Activated CD4-positive, alpha-beta T cell treated with anti-CD3 and anti-CD28 coated beads, Interleukin-2, amount 50 U/mL, for 24 hours (primary cell): ENCODE measurements at regions not wholly inside any gene's neighbourhood (a gene's known extent, or its start where the extent isn't known, plus 50 kb on each side); places are given as distances from the start of the nearest gene placed in this dataset.
"Not testable (repeated sequence)": the region's sequence is repeated elsewhere in the genome, so short reads cannot be mapped to it uniquely, and the experiment has no call there.

ENCODE experiments used
- DNase-seq, 2 donors: peaks; one replicate each; pipeline ENCODE4 v3.0.0-alpha.2; 2020; ENCODE audit warnings: low read depth in 1 of 2, low spot score in 1 of 2

DNA sequence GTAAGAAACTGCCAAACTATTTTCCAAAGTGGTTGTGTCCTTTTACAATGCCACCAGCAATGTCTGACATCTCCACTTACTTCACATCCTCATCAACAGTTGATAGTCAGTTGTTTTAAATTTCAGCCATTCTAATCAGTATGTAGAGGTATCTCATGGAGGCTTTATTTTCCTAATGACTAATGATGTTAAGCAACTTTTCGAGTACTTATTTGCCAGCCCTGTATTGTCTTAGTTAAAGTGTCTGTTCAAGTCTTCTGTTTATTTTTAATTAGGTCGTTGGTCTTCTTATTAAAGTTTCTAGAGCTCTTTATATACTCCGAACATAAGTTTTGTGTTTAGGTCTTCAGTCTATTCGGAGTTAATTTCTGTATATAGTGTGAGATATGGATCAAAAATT, 54.9 kb upstream of the NBPF12 start:
- not testable (repeated sequence) for DNase-seq

DNA sequence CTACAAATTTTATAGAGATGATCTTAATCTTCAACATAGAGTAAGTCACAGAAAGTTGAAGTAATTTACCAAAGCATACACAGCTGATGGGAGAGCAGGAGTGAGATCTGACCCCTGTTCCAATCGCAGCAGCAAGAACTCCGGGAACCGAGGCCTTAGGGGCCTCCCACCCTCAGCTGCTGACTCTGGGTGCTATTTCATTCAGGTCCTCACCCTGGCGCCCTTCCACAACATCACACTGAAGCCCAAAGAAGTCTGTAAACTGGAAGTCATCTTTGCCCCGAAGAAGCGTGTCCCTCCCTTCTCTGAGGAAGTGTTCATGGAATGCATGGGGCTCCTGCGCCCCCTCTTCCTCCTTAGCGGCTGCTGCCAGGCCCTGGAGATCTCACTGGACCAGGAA, 57.0 kb upstream of the NBPF12 start:
- DNase-seq: not testable (repeated sequence)

DNA sequence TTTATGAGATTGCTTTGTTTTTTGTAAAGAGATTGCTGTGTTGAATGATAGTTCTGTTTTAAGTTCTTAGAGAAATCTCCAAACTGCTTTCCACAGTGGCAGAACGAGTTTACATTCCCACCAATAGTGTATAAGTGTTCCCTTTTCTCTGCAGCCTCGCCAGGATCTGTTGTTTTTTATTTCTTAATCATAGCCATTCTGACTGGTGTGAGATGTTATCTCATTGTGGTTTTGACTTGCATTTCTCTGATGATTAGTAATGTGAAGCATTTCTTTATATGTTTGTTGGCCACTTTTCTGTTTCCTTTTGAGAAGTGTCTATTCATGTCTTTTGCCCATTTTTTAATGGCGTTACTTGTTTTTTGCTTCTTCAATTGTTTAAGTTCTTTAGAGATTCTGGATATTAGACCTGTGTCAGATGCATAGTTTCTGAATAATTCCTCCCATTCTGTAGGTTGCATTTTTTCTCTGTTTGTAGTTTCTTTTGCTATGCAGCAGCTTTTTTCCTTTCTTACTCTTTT, 74.3 kb upstream of the NBPF12 start:
- not testable (repeated sequence) for DNase-seq

DNA sequence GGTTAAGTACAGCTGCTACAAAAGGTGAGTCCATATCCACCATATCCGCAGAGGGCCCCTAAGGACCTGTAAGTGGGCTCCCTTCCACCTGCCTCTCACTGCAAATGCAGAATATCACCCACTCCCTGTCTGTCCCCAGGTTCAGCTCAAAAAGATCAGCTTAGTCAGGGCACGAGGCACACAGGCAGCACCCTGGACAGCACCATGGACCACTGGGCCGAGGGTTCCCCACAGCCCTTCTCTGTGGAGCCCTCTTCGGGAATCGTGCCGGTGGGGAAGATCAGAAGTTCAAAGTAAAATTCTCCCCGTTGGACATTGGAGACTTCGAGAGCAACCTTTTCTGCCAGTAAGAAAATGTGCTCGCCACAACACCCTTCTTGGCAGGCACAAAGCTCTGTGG, 85.0 kb upstream of the NBPF12 start:
- DNase-seq: not testable (repeated sequence)

DNA sequence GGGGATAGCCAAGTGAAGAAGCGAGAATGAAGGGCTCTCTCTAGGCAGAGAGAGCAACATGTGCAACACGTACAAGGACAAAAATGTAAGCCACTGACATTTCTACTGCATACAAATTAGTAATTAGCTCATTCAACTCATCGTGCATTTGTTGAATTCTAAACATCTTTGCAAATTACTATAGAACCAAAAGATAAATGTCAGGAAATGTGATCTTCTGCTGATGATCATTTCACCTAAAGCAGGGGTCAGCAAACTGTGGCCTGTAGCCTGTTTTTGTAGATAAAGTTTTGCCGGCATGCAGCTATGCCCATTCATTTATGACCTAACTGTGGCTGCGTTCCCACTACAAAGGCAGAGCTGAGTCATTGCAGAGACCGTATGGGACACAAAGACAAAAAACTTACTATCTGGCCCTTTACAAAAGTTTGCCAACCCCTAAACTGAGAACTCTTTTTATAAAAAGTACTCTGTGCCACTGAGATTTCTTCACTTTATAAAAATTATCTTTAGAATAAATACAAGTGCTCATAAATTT, 87.7 kb upstream of the NBPF12 start:
- DNase-seq: not testable (repeated sequence)

DNA sequence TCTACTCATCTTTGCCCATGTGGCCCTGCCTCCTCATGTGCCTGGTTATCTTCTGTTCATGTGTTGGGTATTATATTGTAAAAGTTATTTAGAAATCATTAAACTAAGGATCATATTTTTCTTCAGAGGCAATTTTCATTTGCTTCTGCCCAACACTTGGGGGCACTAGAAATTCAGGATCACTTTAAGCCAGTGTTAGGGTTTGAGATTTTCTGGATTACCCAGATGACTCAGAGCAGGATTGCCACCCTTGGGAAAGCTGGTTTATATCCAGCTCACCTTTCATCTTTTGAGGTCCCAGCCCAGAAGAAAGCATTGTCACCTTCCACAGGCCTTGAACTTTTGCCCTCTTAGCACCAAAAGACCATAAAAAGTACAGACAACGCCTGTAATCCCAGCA, 99.4 kb upstream of the NBPF12 start:
- DNase-seq: not testable (repeated sequence)

DNA sequence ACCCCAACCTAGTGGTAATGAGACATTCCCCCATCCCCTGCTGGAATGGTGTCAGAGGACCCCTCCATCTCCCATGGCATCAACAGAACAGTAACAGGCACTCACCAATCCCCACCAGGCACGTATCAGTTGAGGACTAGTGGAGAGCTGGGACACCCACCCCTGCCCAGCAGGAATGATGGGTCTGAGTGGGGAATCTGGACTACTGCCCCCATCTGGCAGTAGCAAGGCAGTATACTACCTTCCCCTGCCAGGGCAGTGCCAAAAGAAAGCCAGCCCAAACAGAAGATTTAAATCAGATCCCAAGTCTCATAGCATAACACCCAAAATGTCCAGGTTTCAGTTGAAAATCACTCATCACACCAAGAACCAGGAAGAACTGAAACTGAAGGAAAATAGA, 111.2 kb upstream of the NBPF12 start:
- not testable (repeated sequence) for DNase-seq

DNA sequence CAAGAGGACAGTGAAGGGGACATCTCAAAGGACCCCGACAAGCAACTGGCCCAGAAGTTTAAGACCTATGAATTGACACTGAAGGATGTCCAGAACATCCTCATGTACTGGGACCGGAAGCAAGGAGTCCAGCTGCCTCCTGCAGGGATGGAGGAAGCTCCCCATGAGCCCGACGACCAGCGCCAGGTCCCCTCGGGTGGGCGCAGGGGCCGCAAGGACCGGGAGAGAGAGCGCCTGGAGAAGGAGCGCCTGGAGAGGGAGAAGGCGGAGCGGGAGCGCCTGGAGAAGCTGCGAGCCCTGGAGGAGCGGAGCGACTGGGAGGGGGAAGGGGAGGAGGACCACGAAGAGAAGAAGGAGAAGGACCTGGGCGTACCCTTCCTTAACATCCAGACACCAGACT, 143.9 kb upstream of the NBPF12 start:
- not testable (repeated sequence) for DNase-seq

DNA sequence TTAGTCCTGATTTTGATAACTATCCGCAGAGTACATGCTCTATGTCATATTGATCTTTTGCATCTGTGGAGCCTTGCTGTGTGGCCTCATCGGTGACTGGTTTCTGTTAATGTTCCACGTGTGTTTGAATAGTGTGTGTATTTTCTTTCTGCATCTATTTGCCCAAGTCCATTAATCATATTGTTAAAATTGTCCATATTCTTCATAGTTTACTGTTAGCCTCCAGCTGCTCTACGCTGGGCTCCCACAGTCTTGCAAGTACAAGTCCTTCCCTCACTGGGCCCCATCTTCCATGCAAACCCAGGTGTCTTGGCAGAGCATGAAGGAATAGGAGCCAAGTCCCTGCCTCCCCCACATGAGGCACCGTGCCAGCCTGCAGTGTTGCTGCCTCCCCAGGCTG, 145.4 kb upstream of the NBPF12 start:
- DNase-seq: not testable (repeated sequence)

DNA sequence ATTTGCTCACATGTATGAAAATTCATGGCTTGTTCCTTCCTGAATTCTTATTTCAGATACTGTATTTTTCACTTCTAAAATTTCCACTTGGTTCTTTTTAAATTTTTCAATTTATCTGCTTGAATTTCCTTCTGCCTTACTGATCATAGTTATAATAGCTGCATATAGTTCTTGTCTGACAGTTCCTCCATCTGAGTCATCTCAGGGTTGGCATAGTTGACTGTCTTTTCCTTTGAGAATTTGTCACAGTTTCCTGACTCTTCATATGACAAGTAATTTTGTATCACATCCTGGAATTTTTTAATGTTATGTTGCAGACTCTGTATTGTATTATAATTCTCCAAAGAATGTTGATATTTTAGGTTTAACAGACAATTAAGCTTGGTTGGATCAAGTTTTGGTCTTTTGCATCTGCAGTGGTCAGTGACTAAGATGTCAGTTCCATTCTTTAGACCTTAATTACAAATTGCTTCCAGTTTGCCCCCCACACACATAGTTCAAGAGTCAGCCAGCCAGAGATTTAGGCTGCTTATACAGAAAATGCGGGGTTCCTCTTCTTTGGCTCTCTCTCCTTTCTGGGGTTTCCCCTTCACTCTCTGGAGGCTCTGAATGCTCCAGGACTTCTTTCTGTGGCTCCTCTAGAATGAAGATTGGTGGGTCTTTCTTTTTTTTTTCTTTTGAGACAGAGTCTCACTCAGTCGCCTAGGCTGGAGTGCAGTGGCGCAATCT, 153.7 kb upstream of the NBPF12 start:
- DNase-seq: not testable (repeated sequence)

DNA sequence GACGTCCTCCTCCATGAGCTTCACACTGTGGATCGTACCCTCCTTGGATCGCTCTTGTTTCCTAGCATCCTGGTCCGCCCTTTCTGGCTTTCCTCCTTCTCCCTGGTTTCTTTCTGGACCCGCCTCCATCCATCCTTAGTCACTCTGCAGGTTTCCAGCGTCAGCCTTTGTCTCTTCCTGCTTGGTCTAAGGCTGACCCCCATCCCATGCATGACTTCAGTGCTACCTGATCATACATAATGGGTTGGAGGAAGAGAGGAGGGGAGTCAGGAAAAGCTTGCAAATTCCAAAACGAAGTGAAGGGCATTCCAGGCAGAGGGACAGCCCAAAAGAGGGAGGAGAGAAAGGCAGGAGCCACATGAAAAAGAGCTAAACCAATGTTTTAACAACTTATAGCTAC, 156.9 kb upstream of the NBPF12 start:
- DNase-seq: not testable (repeated sequence)

DNA sequence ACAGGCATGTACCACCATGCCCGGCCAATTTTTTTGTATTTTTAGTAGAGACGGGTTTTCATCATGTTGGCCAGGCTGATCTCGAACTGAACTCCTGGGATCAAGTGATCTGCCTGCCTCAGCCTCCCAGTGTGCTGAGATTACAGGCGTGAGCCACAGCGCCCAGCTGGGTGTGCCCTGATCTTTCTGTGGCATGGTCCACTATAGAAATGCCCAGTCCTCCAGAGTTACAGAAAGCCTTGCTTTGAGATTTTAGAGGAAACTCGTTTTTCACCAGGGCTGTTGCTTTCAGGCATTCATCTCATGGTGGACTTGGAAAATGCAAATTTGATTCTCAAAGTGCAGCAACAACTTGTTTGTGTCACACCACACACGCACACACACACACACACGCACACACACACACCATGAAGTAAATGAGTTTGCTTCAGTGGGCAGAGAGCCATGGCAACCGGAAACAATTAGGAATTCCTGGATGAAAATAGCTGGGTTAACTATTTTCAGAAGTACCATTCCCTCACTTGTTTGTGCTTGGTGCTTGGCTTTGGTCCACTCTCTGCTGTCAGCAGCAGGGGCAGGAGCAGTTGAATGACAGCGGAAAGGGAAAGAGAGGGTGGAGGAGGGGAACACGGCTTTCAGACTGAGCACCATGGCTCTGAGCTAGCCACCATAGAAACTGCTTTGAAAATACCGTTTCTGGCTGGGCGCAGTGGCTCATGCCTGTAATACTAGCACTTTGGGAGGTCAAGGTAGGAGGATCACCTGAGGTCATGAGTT, 160.1 kb upstream of the NBPF12 start:
- not testable (repeated sequence) for DNase-seq

DNA sequence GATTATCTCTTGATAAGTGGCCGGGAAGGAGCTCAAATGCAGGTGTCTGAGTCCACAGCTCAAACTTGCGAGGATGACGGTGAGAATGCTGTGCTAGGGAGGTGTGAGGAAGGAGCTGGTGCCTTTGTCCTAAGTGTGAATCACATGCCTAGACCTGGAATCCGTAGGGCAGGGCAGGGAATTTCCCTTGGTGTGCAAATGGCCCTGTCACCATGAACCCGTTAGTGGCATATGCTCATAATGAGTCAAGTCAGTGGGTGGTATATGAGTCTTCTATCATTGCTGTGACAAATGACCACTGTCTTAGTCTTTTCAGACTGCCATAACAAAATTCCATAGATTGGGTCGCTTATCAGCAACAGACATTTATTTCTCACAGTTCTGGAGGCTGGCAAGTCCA, 163.1 kb upstream of the NBPF12 start:
- DNase-seq: not testable (repeated sequence)

DNA sequence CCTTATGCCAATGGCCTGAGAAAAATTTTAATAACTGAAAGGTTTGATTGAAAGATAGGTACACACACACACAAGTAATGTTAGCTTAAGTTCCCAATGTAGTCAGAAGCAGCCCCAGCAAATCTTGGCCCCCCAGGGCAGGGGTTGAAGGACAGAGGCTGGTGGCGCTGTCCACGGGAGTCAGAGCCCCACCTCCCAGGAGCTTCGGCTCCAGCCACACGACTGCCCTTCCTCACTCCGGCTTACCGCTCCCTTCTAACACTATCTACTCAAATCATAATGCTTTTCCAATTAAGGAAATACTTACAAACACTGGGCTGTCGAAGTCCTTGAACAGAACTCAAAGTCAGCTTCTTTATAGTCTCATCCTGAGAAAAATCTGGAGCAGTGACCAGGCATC, 163.9 kb upstream of the NBPF12 start:
- not testable (repeated sequence) for DNase-seq

DNA sequence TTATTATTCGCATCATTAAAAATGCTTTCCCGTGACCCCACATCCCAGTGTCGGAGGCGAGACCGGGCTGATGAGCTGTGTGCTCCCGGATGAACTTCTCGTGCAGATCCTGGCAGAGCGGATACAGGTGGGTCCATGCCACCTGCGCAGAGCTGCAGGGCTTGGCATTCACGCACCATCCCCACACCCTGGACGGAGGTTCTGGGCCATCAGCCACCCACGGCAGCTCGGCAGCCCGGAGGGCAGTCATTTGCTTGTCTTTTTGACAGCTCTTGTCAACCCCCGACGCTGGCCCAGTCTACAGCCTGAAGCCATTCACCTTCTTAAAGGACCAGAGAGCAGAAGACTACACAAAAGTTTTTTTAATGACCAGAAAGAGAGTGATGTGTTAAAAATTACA, 166.7 kb upstream of the NBPF12 start:
- not testable (repeated sequence) for DNase-seq

DNA sequence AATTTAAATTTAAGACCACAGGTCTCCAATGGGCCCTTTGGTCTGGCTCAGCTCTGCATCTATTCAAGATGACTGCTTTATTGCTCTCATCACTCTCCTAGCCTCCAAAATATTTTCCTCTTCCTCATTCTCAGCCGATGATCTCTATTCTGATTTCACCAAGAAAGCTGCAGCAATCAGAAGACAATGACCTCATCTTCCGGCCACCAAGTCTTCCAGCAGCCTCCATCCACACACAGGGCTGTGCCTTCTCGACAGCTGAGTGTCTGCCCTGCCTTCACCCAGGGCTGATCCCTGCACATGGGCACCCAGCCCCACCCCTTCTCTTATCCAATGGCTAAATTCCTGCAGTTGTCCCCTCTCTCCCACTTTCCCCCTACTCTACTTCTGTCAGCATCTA, 167.1 kb upstream of the NBPF12 start:
- not testable (repeated sequence) for DNase-seq

DNA sequence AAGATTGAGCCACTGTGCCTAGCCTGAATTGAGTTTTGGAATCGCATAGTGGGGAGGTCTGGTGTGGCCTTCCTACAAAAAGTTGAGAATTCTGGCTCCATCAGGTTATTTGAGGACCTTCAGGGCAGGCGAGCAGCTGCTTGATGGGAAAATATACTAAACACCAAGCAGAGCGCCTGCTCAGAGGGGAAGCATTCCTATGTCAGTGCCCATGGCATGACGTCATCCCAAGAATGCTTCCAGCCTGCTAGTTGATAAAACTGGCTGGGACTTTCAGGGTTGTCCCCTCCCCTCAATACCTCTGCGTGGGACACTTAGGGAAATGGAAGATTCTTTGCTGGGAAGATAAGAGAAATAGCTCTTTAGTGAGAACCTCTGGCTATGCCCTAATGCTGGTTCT, 174.9 kb upstream of the NBPF12 start:
- not testable (repeated sequence) for DNase-seq

DNA sequence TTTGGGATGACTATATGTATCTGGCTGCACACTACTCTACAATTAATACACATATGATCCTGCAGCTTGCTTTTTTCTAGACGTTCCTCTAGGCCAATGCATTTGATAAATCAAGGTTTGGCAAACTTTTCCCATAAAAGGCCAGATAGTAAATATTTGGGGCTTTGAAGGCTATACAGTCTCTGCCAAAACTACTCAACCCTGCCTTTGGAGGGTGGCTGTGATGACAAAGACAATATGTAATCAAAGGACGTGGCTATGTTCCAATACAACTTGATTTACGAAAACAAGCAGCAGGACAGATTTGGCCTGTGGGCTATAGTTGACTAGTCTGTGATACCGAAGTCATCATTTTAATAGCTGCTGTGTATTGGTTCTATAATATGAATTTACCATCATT, 181.3 kb upstream of the NBPF12 start:
- not testable (repeated sequence) for DNase-seq

DNA sequence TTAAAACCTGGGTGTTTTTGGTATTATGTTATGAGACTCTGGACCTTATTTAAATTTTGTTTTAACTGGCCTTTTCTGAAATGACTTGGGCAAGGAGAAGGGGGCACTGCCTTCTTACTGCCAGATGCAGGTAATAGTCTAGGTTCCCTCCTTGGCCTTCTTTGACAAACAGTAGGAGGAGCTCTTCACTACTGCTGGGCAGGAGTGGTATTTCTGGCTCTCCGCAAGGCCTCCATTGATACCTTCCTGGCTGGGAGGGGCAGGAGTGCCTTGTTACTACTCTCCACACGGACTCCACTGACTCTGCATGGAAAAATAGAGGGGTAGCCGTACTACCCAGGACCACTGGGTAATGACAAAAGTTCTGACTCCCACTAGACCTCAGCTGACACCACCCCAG, 189.4 kb upstream of the NBPF12 start:
- DNase-seq: not testable (repeated sequence)

DNA sequence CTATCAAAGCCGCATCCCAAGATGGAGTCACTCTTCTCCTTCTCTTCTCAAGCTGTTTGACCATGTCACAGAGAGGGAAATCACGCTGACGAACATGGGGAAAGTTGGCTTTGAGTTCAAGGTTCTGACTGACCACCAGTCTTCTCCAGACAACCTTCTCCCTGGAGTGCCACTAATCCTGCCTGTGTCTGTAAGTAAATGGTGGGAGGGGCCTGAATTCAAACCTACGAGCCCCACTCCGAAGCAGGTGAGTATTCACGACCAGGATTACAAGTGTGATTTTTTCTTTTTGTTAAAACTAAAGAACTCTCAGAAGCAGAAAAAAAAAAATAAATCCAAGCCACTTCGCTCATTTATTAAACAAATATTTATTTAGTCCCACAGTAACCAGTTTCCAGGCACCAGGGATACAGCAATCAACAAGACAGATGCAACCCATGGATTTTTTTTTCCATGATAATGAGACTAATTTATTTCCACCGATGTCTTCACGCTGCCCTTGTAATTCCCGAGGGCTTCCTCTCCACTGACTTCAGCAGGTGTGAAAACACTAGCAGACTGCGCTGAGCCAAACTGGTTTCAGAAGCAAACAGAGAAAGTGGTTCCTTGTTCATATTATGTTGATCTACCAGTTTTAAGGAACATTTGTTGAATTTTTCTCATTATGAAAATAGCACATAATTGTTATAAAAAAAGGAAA, 206.0 kb upstream of the NBPF12 start:
- DNase-seq: not testable (repeated sequence)

DNA sequence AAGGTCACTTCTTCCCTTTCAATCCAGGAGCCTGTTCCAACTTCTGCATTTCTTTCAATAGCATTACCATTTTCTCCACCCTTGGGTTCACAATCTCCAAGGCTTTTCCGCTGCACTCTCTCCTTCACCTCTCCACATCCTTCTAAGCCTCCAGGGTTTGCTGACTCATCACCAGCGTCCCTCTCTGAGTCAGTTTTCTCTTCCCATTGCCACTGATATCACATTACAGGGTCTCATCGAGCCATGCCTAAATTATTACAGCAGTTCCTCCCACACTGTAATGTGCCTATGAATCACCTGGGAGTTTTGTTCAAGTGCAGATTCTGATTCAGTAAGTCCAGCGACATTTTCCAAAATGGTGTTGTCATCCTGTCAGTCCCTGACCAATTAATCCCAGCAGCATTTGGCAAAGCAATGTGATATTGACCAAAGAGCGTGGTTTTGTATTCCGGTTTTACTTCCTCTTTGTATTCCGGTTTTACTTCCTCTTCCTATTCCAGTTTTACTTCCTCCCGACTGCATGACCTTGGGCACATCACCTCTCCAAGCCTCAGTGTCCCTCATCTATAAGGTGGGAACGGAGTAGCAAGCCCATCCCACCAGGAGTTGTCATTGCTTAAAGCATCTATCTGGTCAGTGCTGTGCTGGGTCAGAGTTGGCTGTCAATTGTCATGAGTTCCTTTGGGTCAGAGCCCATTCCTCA, 208.3 kb upstream of the NBPF12 start:
- DNase-seq: not testable (repeated sequence)
